Bronchial epithelial cell (primary cell): ENCODE measurements at regions not wholly inside any gene's neighbourhood (a gene's known extent, or its start where the extent isn't known, plus 50 kb on each side); places are given as distances from the start of the nearest gene placed in this dataset.
A peak's percentile ranks its signal among the peaks of the same experiment; 100 is the strongest.
"Not testable (repeated sequence)": the region's sequence is repeated elsewhere in the genome, so short reads cannot be mapped to it uniquely, and the experiment has no call there.

ENCODE experiments used
- DNase-seq: peaks from one replicate; pipeline ENCODE4 v3.0.0-alpha.2; 2010; ENCODE audit warnings: low read depth
- FAIRE-seq: peaks from 2 replicates; lab custom pipeline; 2011; peaks lifted over from hg19 to GRCh38; lab: Jason Lieb, UNC
- H3K27me3 ChIP-seq: 2 replicates; pipeline ENCODE4 v1.5.1; 2011; ENCODE audit warnings: low read length; ENCODE audit not compliant: control insufficient read depth, insufficient read depth
- H3K36me3 ChIP-seq: 2 replicates; pipeline ENCODE4 v1.5.1; 2011; ENCODE audit warnings: low read length; ENCODE audit not compliant: control insufficient read depth, insufficient read depth
- H3K4me3 ChIP-seq: 2 replicates; pipeline ENCODE4 v1.5.1; 2011; ENCODE audit warnings: mild to moderate bottlenecking, low read depth, low read length, control low read depth
- CTCF ChIP-seq: IDR thresholded peaks from 2 replicates; pipeline ENCODE4 v1.5.1; 2011; ENCODE audit warnings: mild to moderate bottlenecking, moderate library complexity, low read length, control low read depth, inconsistent platforms; ENCODE audit not compliant: insufficient read depth, severe bottlenecking

DNA sequence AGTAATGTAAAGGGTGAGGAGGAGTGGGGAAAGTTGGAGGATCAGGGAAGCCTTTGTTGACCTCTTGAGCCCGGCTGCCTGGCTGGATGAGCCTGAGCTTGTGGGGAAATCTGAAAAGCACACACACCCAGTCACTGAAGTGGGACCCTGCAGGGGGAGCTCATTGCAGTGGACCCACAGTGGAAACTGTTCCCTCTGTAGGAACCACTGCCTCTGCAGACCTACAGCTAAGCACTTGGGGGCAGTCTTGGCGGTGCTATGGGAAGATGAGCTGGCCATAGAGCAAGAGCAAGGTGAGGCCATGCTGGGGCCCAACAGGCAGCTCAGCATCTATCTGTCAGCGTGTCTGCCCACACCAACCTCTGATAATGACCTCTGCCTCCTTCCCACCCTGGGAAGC is 294.8 kb downstream of the TSHZ3 start:
- peak; percentile 58 for DNase-seq
- FAIRE-seq = peak; percentile 84

DNA sequence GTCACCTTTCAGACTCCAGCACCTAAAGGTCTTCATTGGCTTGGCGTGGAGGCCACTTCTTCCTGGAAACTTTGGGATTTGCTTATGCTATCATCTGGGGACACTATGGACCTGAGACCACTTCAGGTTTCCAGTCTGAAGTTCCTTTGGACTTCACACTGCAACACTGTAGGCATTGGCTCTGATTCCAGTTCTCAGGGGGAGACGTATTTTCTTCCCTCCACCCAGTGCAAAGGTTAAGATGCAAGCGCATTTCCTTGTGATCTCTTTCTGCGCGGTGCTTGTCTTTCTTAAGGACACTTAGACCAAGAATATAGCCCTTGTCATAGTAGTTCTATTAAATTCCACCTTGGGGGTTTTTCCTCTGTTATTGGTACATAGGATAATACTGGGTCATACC is 299.8 kb downstream of the TSHZ3 start:
- H3K36me3 ChIP-seq = no peaks in the 10 kb centered on the region
- no peaks in the 10 kb centered on the region for H3K27me3 ChIP-seq
- DNase-seq = no peak
- FAIRE-seq = no peak
- H3K4me3 ChIP-seq = no peak overlapping the region
- TF ChIP-seq CTCF = no peak

More for the DNA sequence above, 294.8 kb downstream of the TSHZ3 start:
- Histone ChIP-seq H3K4me3 (no peak overlapping the region), H3K27me3 (no peaks in the 10 kb centered on the region), H3K36me3 (no peaks in the 10 kb centered on the region)
- peak; percentile 78 for TF ChIP-seq CTCF

DNA sequence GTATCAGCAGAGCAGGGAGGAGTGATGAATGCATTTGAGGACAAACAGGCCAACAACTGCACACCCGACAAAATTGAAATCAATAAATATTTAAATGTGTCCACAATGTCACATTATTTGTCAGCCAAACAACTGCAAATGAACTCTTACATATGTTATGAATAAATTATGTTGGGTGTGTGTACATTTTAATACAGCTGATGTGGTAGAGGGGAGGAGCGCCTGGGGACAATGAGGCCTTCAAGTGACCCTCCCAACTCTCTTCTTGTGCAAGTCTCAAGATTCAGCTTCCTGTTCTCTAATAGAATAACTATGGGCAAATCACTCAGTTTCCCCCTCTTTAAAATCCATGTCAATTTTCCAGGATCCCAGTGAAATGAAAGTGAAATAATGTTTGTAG is 303.2 kb downstream of the TSHZ3 start:
- TF ChIP-seq CTCF = no peak

DNA sequence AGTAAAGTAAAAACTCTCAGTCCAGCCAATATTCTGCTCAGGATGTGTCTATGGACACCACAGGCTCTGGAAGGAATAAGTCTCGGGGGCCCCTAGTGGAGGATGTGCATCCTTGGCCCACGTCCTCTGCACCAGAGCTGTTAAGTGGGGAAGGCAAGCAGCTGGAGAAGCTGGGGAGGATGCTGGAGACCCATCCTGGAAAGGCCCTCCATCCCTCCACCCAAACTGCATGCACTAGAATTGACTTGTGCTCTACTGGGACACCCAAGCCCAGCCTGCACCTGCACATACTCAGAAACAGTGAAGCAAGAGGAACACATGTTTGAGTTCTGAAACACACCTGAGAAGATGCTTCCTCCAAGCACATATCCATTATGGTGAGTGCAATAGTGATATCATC is 307.8 kb downstream of the TSHZ3 start:
- FAIRE-seq (no peak), DNase-seq (no peak)
- Histone ChIP-seq H3K36me3 (no peaks in the 10 kb centered on the region), H3K27me3 (no peaks in the 10 kb centered on the region), H3K4me3 (no peak overlapping the region)
- TF ChIP-seq CTCF = no peak

More for the DNA sequence above, 303.2 kb downstream of the TSHZ3 start:
- H3K27me3 ChIP-seq = no peaks in the 10 kb centered on the region
- no peak for FAIRE-seq
- DNase-seq = no peak
- H3K4me3 ChIP-seq = no peak overlapping the region
- no peaks in the 10 kb centered on the region for H3K36me3 ChIP-seq

DNA sequence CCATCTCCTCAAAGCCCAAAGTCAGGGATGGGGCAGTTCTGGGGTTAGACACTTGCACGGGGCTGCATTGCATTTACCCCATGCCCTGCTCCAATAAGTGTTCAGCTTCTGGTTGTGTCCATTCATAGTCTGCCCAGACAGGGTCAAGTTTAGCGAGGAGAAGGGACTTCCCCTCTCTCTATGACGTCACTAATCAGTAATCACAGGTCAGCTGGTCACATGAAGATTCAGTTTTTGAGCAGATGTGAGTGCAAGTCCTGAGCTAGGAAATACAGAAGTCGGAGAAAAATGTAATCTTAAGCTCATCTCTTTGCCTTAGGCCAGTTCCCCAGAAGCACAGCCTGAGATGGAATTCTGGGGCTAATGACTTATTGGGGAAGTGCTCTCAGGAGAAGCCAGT is 310.1 kb downstream of the TSHZ3 start:
- no peaks in the 10 kb centered on the region for H3K36me3 ChIP-seq
- DNase-seq (no peak), FAIRE-seq (no peak)
- H3K4me3 ChIP-seq = no peak overlapping the region
- no peaks in the 10 kb centered on the region for H3K27me3 ChIP-seq
- no peak for TF ChIP-seq CTCF

- Histone ChIP-seq H3K27me3 (no peaks in the 10 kb centered on the region), H3K4me3 (no peak overlapping the region), H3K36me3 (no peaks in the 10 kb centered on the region)
- FAIRE-seq = no peak
- TF ChIP-seq CTCF = no peak
- DNase-seq = no peak
Observed at GRCh38 chr19:31037286-31037980, 311.8 kb downstream of the TSHZ3 start.

DNA sequence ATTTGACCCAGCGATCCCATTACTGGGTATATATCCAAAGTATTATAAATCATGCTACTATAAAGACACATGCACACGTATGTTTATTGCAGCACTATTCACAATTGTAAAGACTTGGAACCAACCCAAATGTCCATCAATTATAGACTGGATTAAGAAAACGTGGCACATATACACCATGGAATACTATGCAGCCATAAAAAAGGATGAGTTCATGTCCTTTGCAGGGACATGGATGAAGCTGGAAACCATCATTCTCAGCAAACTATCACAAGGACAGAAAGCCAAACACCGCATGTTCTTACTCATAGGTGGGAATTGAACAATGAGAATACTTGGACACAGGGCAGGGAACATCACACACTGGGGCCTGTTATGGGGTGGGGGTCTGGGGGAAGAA is 317.8 kb downstream of the TSHZ3 start:
- not testable (repeated sequence) for H3K27me3 ChIP-seq, H3K36me3 ChIP-seq, DNase-seq, FAIRE-seq, H3K4me3 ChIP-seq
